NCI-H2029 (cell line): ENCODE measurements at regions not wholly inside any gene's neighbourhood (a gene's known extent, or its start where the extent isn't known, plus 50 kb on each side); places are given as distances from the start of the nearest gene placed in this dataset.

ENCODE experiments used
- DNase-seq: peaks from one replicate; lab custom pipeline; 2025; lab: John Stamatoyannopoulos, UW

- DNase-seq = no peak
These were observed 88.2 kb upstream of the CNOT2 start for GRCh38 chr12:70154960-70155589.

- DNase-seq = no peak
These were observed 86.1 kb upstream of the CNOT2 start for GRCh38 chr12:70157099-70157498.

- DNase-seq = no peak
These were observed 77.8 kb upstream of the CNOT2 start for GRCh38 chr12:70165450-70165849.

GRCh38 chr12:70176290-70176689 lies 66.9 kb upstream of the CNOT2 start:
- DNase-seq = no peak

GRCh38 chr12:70177631-70178030 lies 65.6 kb upstream of the CNOT2 start:
- no peak for DNase-seq

- DNase-seq = no peak
These were observed 65.2 kb upstream of the CNOT2 start for GRCh38 chr12:70178038-70178437.

GRCh38 chr12:70180130-70180529 lies 63.1 kb upstream of the CNOT2 start:
- DNase-seq = no peak

- DNase-seq = no peak
These were observed 57.9 kb upstream of the CNOT2 start for GRCh38 chr12:70185301-70185700.

- DNase-seq = no peak
These were observed 56.8 kb upstream of the CNOT2 start for GRCh38 chr12:70186436-70186835.

- no peak for DNase-seq
These were observed 52.8 kb upstream of the CNOT2 start for GRCh38 chr12:70190262-70191010.
